Erythroblast (primary cell): ENCODE measurements at regions not wholly inside any gene's neighbourhood (a gene's known extent, or its start where the extent isn't known, plus 50 kb on each side); places are given as distances from the start of the nearest gene placed in this dataset.

ENCODE experiments used
- GATA1 ChIP-seq: IDR thresholded peaks from 2 replicates; pipeline ENCODE4 v1.6.1; 2011; ENCODE audit warnings: low read depth, mild to moderate bottlenecking, control low read depth, low read length, moderate library complexity
- POLR2A ChIP-seq: IDR thresholded peaks from 2 replicates; pipeline ENCODE4 v1.6.1; 2011; ENCODE audit warnings: mild to moderate bottlenecking, low read length

DNA sequence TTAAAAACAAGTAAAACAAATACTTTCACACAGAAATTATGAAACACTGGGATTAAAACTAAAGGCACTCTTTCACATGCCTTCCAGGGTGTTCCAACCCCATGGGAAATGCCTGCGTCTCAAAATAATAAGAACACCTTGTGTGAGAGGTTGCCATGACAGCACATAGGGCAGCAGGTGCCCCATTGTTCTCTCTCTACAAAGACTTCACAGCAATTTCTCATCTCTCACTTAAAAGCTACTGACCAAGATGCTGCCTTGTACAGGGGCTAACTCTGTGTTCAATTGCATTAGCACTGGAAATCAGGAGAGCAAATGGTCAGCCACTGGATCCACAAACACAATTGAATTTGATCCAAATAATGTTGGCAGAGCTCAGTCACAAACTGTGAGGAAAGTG, 102.5 kb upstream of the GALNTL6 start:
- no peak for TF ChIP-seq POLR2A
- no peak for TF ChIP-seq GATA1
